ENCODE measurements at regions not wholly inside any gene's neighbourhood (a gene's known extent, or its start where the extent isn't known, plus 50 kb on each side); places are given as distances from the start of the nearest gene placed in this dataset.

DNA sequence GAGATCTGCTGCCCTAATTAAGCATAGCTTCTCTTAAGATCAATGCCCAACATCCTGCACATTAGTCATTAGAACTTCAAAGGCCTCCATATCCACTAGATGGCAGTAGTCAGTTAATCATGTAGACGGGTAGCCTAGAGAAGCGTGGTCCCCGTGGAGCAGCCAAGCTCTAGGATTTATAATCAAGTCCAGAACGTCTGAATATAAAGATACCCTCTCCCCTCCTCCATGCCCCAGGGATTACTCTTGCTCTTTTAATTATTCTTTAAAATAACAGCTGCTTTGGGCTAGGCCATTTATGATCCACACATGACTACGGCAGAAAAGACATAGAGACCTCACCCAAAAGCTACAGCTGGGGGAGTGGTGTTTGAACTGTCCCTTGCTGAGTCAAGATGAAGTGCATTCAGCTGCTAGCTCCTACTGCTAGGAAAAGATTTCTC is 327.6 kb upstream of the PLET1 start:
- H3K27ac ChIP-seq = no peak overlapping the region
- TF ChIP-seq, protein P1, sequence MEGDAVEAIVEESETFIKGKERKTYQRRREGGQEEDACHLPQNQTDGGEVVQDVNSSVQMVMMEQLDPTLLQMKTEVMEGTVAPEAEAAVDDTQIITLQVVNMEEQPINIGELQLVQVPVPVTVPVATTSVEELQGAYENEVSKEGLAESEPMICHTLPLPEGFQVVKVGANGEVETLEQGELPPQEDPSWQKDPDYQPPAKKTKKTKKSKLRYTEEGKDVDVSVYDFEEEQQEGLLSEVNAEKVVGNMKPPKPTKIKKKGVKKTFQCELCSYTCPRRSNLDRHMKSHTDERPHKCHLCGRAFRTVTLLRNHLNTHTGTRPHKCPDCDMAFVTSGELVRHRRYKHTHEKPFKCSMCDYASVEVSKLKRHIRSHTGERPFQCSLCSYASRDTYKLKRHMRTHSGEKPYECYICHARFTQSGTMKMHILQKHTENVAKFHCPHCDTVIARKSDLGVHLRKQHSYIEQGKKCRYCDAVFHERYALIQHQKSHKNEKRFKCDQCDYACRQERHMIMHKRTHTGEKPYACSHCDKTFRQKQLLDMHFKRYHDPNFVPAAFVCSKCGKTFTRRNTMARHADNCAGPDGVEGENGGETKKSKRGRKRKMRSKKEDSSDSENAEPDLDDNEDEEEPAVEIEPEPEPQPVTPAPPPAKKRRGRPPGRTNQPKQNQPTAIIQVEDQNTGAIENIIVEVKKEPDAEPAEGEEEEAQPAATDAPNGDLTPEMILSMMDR (IDR thresholded peaks at IDR 0.05) = peak; percentile 80
- no peak for TF ChIP-seq ZFX (IDR thresholded peaks at IDR 0.05; ENCODE audit: borderline replicate concordance)

DNA sequence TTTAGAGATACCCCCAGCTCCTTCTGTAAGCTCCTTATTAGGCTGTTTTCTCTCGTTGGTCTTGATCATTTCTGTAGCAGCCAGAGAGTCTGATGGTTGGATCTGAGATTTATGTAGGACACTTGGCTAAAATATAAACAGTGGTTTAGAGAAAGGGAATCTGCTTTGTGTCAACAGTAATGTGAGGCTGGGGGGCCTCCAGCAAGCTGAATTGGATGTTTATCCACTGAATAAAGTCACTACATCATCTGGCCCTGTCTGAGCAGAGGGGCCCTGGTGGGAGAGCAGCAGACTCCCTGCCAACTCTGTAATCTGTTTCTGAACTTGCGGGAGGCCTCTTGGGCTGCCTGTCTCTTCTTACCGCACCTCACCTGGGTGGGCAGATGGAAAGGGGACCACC is 328.5 kb upstream of the PLET1 start:
- TF ChIP-seq, protein P1 (IDR thresholded peaks at IDR 0.05) = no peak
- TF ChIP-seq ZFX (IDR thresholded peaks at IDR 0.05; ENCODE audit: borderline replicate concordance) = no peak
- H3K27ac ChIP-seq = no peak overlapping the region

DNA sequence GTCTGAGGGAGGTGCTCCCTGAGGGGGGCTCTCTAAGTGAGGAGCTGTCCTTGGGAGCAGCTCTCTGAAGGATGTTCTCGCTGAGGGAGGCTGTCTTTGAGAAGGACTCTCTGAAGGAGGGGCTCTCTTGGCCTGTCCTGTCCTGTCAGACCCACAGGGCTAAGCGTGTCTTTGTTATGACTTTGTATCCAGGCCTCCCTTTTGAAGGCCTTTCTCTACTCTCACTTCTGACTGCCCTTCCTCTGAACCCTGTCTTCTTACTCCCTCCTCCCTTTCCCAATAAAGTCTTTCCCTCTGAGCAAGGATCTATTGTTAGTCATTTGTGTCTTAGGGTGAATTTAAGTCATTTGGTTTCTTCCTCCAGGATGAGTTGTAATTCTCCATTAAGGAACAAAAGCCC is 330.1 kb upstream of the PLET1 start:
- no peak overlapping the region for H3K27ac ChIP-seq
- no peak for TF ChIP-seq ZFX (IDR thresholded peaks at IDR 0.05; ENCODE audit: borderline replicate concordance)
- TF ChIP-seq, protein P1 (IDR thresholded peaks at IDR 0.05) = no peak

DNA sequence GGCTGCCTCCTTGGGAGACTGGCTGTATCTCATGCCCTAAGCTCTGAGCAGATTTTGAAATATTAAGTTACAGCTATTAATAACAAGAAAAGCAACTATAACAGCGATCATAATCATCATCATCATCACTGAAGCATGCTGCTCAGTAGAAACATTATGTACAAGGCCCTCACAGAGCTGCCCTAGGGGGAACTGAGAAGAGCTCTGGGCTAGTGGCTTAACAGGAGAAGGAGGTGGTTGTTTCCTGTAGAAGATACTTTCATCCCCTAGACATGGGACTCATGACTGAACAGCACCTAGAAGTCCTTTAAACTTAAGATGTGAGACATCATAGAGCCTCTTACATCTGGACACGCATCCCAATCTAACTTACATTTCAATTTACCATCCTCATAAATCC is 332.8 kb upstream of the PLET1 start:
- TF ChIP-seq ZFX (IDR thresholded peaks at IDR 0.05; ENCODE audit: borderline replicate concordance) = no peak
- TF ChIP-seq, protein P1 (IDR thresholded peaks at IDR 0.05) = no peak
- H3K27ac ChIP-seq = no peak overlapping the region

DNA sequence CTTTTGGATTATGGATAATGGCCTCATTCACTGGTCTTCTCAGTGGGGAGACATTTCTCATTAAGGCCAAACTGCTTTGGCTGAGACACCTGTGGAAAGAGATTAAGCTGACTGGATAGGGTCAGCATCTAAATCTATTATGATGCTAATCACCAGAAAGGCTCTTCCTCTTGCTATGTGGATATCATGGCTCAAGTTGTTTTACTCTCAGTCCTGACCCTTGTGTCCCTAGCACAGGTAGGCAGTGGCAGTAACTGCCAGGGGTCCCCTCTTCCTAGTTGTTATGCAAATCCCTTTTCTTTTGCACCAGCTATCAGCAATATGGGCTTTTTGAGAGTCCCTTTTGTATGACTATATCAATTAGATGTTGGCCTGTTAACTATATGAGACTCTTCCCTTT is 335.7 kb upstream of the PLET1 start:
- no peak overlapping the region for H3K27ac ChIP-seq
- no peak for TF ChIP-seq ZFX (IDR thresholded peaks at IDR 0.05; ENCODE audit: borderline replicate concordance)
- TF ChIP-seq, protein P1 (IDR thresholded peaks at IDR 0.05) = no peak

DNA sequence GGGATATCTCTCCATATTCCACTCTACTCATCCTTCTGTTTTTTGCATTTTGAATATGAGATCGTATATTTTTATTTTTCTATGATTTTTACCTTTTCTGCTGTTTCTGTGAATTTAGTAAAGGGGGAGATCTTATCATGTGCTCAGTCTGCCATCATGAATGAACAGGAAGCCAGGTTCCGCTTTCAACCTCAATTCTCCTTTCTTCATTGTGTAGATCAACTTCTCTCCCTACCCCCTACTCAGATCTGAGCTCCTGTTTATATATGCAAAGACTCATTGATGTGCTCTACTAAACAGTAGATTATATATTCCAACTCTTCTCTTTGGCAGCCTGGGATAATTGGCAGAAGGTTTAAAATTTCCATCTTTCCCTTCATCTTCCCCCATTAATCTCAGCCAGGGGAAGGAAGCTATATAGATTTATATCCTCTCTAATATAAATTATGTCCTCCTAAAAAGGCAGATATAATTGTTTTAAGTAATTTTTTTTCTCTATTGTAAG is 336.7 kb upstream of the PLET1 start:
- no peak overlapping the region for H3K27ac ChIP-seq
- TF ChIP-seq, protein P1 (IDR thresholded peaks at IDR 0.05) = no peak
- no peak for TF ChIP-seq ZFX (IDR thresholded peaks at IDR 0.05; ENCODE audit: borderline replicate concordance)

DNA sequence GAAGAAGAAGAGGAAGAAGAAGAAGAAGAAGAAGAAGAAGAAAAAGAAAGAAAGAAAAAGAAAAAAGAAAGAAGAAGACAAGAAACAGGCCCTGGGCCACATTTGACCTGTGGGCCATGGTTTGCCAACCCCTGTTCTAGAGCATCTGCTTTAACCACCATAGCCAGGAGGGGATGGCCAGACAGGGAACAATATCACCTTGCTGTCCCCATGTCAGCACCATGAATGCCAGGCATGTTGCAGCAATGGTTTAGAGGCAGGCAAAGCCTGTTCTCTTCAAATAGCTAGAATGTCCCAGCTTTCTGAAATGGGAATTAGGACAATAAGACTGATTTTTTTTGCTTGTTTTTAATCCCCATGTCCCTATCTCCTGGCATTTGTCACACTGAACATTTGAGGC is 338.6 kb upstream of the PLET1 start:
- H3K27ac ChIP-seq = no peak overlapping the region
- TF ChIP-seq, protein P1 (IDR thresholded peaks at IDR 0.05) = no peak
- no peak for TF ChIP-seq ZFX (IDR thresholded peaks at IDR 0.05; ENCODE audit: borderline replicate concordance)
